ENCODE measurements at regions not wholly inside any gene's neighbourhood (a gene's known extent, or its start where the extent isn't known, plus 50 kb on each side); places are given as distances from the start of the nearest gene placed in this dataset.

DNA sequence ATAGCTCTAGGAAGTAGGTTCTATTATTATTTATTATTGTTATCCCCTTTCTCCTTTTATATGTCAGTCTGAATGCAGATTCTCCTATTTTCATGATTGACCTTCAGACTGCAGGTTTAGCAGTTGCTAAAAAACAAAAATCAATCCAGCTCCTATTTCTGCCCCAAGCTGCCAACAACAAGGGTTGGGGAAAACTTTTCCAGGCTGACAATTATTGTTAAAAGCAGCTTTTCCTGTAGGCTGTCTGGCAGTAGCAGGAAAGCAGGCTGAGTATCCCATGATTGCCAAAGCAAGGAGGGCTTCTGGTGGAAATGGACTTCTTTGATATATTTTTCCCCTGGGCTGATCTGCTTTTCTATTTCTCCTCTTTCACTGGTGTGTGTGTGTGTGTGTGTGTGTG is 78.0 kb upstream of the CTLA4 start:
- Histone ChIP-seq H3K4me1 (ENCODE audit: control insufficient read depth, insufficient read depth, low read length) (peaks cover 6% of the 10 kb centered on the region), H3K36me3 (ENCODE audit: control insufficient read depth, insufficient read depth, low read length) (no peaks in the 10 kb centered on the region), H3K27me3 (ENCODE audit: control insufficient read depth, insufficient read depth, low read length) (no peaks in the 10 kb centered on the region), H3K9ac (ENCODE audit: low read length) (no peak overlapping the region), H3K9me3 (ENCODE audit: control insufficient read depth, low read length) (no peaks in the 10 kb centered on the region), H3K4me3 (ENCODE audit: low read length) (no peak overlapping the region)

DNA sequence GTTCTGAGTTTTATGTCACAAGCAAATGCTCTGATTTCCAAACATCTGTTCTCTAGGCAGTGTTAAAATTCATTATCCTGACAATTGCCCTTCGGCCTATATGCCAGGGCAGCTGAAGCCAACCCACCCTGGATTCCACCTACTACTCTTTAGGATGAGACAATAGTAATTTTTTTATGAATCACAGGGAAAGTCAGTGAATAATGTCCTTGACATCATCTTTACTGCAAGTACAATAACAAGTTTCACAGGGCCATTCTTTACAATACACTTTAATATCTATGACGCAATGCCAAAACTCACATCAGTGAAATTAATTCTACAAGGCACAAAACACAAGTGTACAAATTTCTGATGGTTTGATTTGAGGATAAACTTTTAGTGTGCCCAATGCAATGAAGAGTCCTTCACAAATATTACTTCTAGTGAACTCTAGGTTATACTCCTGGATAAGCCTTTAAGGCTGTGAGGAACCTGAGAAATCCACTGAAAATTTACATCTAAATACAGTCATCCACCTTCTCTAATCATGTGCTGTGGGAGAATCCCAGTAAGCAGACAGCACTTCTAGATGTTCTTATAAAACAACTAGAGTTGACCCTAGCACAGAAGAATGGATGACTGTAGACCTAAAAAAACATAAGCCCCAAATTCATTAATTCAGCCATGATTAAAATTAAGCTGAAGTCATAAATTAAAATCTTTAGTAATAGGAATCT is 77.3 kb upstream of the CTLA4 start:
- H3K9me3 ChIP-seq (ENCODE audit: control insufficient read depth, low read length), result no peaks in the 10 kb centered on the region
- no peak overlapping the region for H3K4me3 ChIP-seq (ENCODE audit: low read length)
- no peaks in the 10 kb centered on the region for H3K27me3 ChIP-seq (ENCODE audit: control insufficient read depth, insufficient read depth, low read length)
- H3K36me3 ChIP-seq (ENCODE audit: control insufficient read depth, insufficient read depth, low read length), result no peaks in the 10 kb centered on the region
- no peak overlapping the region for H3K9ac ChIP-seq (ENCODE audit: low read length)
- H3K4me1 ChIP-seq (ENCODE audit: control insufficient read depth, insufficient read depth, low read length), result peaks cover 6% of the 10 kb centered on the region

DNA sequence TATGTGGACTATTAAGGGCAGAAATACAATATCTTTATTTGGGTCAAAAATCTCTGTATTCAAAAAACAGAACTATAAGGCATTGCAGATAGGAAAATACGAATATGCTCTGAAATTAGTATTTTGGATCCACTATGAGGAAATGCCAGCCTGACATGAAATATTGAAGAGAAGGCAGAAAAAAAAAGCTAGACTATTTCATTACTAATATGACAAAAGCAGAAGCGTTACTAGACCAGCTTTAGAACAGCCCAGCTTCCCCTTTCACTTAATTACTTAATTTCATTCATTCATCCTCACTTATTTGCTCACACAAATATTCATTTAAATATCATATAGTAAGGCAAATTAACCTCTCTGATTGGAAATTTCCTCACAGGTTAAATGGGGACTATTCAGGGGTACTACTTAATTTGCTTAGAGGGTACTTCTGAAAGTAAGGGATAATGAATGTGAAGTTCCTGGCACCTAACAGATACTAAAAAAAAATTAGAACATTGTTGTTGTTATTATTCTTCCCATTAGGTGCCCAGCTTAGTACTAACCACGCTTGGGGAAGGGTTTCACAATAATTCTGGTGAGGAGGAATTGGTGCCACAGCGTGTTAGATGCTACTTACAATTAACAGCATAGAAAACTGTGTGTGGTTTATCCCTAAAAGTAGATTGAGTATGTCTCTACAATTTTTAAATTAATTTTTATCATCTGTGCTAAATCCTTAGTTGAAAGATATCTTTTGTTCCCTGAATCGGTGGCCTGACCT is 71.1 kb upstream of the CTLA4 start:
- H3K9me3 ChIP-seq (ENCODE audit: control insufficient read depth, low read length), result no peaks in the 10 kb centered on the region
- H3K36me3 ChIP-seq (ENCODE audit: control insufficient read depth, insufficient read depth, low read length), result no peaks in the 10 kb centered on the region
- no peaks in the 10 kb centered on the region for H3K4me1 ChIP-seq (ENCODE audit: control insufficient read depth, insufficient read depth, low read length)

DNA sequence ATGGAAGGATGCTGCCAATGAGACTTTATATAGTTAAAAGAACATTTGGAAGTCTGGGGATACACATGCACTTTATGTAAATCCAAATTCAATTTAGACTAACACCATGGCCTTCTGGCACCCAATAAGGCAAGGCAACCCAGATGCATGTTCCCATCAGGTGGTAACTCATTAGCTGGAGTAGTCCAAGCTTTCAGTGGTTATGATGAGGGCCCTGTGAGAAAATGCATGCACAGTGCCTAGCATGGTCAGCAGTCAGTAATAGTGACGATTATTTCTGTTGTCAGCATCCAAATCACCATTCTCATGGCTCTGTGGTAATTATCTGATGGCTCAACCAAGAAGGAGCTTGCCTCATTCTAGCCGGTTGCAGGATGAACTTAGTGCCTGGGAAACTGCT is 70.3 kb upstream of the CTLA4 start:
- Histone ChIP-seq H3K36me3 (ENCODE audit: control insufficient read depth, insufficient read depth, low read length) (no peaks in the 10 kb centered on the region), H3K9me3 (ENCODE audit: control insufficient read depth, low read length) (no peaks in the 10 kb centered on the region), H3K4me1 (ENCODE audit: control insufficient read depth, insufficient read depth, low read length) (no peaks in the 10 kb centered on the region), H3K4me3 (ENCODE audit: low read length) (no peak overlapping the region), H3K27me3 (ENCODE audit: control insufficient read depth, insufficient read depth, low read length) (no peaks in the 10 kb centered on the region), H3K9ac (ENCODE audit: low read length) (no peak overlapping the region)

More for the DNA sequence above, 71.1 kb upstream of the CTLA4 start:
- Histone ChIP-seq H3K9ac (ENCODE audit: low read length) (no peak overlapping the region), H3K27me3 (ENCODE audit: control insufficient read depth, insufficient read depth, low read length) (no peaks in the 10 kb centered on the region), H3K4me3 (ENCODE audit: low read length) (no peak overlapping the region)

DNA sequence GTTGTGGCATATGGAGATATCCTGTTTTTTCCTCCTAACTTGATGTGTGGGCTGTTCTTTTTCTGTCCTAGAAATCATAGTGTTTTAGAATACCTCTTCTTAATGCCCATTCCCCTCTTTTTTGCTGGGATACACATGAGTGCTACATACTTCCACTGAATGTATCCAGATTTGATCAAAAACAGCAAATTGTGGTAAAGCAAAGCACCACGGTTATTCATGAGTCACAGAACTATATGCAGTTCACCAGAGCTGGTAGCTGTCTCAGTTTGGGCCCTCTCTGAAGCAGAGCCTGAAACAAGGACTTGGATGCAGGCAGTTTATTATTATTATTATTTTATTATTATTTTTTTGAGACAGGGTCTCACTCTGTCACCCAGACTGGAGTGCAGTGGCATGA is 69.9 kb upstream of the CTLA4 start:
- H3K9ac ChIP-seq (ENCODE audit: low read length), result no peak overlapping the region
- H3K4me3 ChIP-seq (ENCODE audit: low read length), result no peak overlapping the region
- H3K27me3 ChIP-seq (ENCODE audit: control insufficient read depth, insufficient read depth, low read length), result no peaks in the 10 kb centered on the region
- H3K4me1 ChIP-seq (ENCODE audit: control insufficient read depth, insufficient read depth, low read length), result no peaks in the 10 kb centered on the region
- no peaks in the 10 kb centered on the region for H3K9me3 ChIP-seq (ENCODE audit: control insufficient read depth, low read length)
- no peaks in the 10 kb centered on the region for H3K36me3 ChIP-seq (ENCODE audit: control insufficient read depth, insufficient read depth, low read length)

DNA sequence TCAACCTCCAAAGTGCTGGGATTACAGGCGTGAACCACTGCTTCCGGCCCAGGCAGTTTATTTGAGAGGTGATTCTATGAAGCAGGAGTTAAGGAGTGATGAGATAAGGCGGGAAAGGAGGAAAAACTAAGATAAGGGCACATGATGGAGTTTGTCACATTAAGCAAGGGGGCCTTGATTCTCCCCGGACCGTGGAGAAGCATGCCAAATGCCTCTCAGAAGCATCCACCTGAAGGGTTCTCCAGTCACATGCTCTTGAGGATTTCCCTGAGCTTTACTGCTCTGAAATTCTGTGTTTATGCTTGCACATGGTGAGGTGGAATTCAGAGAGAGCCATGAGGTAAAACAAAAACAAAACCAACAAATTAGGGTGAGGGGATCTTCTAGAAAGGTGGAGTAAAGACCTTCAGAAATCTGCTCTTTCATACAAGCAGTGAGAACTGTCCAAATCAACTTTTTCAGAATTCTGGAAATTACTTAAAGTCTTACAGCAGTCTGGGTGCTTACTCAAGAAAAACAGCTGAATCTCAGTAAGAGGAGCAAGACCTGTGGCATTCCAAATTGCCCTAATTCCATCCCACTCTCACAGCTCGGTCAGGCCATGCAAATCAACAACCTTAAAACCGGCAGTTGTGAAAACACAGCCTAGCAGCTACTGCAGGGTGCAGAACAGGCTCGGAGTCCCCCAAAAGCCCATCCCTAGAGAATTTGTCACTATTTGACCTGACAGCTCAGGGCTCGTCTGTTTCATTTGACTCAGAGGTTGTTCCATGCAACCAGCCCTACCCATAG is 69.1 kb upstream of the CTLA4 start:
- Histone ChIP-seq H3K4me3 (ENCODE audit: low read length) (no peak overlapping the region), H3K4me1 (ENCODE audit: control insufficient read depth, insufficient read depth, low read length) (no peaks in the 10 kb centered on the region), H3K36me3 (ENCODE audit: control insufficient read depth, insufficient read depth, low read length) (no peaks in the 10 kb centered on the region), H3K9ac (ENCODE audit: low read length) (no peak overlapping the region), H3K27me3 (ENCODE audit: control insufficient read depth, insufficient read depth, low read length) (no peaks in the 10 kb centered on the region), H3K9me3 (ENCODE audit: control insufficient read depth, low read length) (no peaks in the 10 kb centered on the region)

DNA sequence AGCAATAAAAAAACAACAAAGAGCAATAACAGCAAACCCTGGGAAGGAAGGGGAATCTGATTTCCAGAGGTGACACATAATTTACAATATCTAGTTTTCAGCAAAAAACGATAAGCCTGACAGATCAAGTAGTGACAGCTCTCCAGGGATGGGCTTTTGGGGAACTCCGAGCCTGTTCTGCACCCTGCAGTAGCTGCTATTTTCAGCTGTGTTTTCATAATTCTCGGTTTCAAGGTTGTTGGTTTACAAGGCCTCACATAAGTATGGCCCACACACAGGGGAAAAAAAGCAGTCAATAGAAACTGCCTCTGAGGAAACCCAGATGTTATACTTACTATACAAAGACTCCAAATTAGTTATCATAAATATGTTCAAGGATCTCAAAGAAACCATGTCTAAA is 67.7 kb upstream of the CTLA4 start:
- Histone ChIP-seq H3K9me3 (ENCODE audit: control insufficient read depth, low read length) (no peaks in the 10 kb centered on the region), H3K36me3 (ENCODE audit: control insufficient read depth, insufficient read depth, low read length) (no peaks in the 10 kb centered on the region), H3K27me3 (ENCODE audit: control insufficient read depth, insufficient read depth, low read length) (no peaks in the 10 kb centered on the region), H3K4me1 (ENCODE audit: control insufficient read depth, insufficient read depth, low read length) (no peaks in the 10 kb centered on the region), H3K4me3 (ENCODE audit: low read length) (no peak overlapping the region), H3K9ac (ENCODE audit: low read length) (no peak overlapping the region)

DNA sequence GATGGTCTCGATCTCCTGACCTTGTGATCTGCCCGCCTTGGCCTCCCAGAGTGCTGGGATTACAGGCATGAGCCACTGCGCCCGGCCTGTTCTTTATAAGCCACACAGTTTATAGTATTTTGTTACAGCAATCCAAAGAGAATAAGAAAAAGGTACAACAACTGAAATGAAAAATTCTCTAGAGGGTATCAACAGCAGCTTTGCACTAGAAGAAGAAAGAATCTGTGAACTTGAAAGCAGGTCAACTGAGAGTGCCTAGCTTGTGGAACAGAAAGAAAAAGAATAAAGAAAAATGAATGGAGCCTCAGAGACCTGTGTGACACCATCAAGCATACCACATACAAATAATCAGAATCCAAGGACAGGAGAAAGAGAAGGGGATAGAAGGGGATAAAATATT is 66.8 kb upstream of the CTLA4 start:
- Histone ChIP-seq H3K4me1 (ENCODE audit: control insufficient read depth, insufficient read depth, low read length) (no peaks in the 10 kb centered on the region), H3K9me3 (ENCODE audit: control insufficient read depth, low read length) (no peaks in the 10 kb centered on the region), H3K27me3 (ENCODE audit: control insufficient read depth, insufficient read depth, low read length) (no peaks in the 10 kb centered on the region), H3K9ac (ENCODE audit: low read length) (no peak overlapping the region), H3K4me3 (ENCODE audit: low read length) (no peak overlapping the region), H3K36me3 (ENCODE audit: control insufficient read depth, insufficient read depth, low read length) (no peaks in the 10 kb centered on the region)

DNA sequence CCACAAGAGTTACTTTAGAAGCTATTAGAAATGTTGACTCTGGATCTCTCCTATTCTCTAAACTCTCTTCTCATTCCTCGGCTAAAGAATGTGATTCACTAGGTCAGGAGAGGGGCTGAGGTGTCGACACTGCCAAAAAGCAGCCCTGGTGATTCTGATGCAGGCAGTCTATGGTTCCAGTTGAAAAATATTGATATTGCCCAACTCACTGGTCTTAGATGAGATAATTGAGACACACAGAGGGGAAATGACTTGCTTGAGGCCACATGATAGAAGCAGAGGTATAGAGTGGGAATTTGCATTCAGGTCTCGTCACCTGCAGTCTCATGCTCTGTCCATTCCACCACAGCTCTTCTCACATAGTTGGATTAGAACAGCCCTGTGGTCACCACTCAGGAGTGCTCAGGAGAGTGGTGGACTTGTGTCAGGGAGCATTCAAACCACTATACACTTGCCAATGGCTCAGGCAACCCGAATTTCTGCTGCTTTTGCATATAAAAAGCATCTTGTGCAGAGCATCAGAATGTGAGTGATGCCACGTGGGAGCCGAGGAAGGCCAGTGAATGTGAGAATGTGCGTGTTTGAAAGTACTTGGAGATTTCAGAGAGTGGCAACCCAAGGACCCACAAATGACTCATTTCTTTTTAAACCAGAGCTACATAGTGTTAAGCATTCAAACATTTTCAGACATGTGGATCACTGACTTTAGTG is 65.1 kb upstream of the CTLA4 start:
- Histone ChIP-seq H3K27me3 (ENCODE audit: control insufficient read depth, insufficient read depth, low read length) (no peaks in the 10 kb centered on the region), H3K4me3 (ENCODE audit: low read length) (no peak overlapping the region), H3K36me3 (ENCODE audit: control insufficient read depth, insufficient read depth, low read length) (no peaks in the 10 kb centered on the region), H3K9ac (ENCODE audit: low read length) (no peak overlapping the region), H3K4me1 (ENCODE audit: control insufficient read depth, insufficient read depth, low read length) (no peaks in the 10 kb centered on the region), H3K9me3 (ENCODE audit: control insufficient read depth, low read length) (no peaks in the 10 kb centered on the region)

DNA sequence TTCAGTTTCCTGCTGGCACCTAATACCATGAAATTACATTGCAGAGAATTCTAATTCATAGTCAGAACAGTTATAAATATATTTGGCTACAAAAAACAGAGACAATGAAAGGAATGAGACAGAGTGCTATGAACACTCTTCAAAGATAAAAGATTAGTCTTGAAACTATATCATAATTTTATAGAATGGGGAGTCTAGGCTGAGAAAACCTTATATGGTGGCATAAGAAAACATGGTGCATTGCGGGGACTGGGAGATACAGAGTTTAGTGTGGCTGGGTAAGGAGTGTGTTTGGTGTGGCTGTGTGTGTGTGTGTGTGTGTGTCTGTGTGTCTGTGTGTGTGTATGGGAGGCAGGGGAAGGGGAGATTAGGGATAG is 64.5 kb upstream of the CTLA4 start:
- Histone ChIP-seq H3K36me3 (ENCODE audit: control insufficient read depth, insufficient read depth, low read length) (no peaks in the 10 kb centered on the region), H3K27me3 (ENCODE audit: control insufficient read depth, insufficient read depth, low read length) (no peaks in the 10 kb centered on the region), H3K9me3 (ENCODE audit: control insufficient read depth, low read length) (no peaks in the 10 kb centered on the region), H3K9ac (ENCODE audit: low read length) (no peak overlapping the region), H3K4me1 (ENCODE audit: control insufficient read depth, insufficient read depth, low read length) (no peaks in the 10 kb centered on the region), H3K4me3 (ENCODE audit: low read length) (no peak overlapping the region)

DNA sequence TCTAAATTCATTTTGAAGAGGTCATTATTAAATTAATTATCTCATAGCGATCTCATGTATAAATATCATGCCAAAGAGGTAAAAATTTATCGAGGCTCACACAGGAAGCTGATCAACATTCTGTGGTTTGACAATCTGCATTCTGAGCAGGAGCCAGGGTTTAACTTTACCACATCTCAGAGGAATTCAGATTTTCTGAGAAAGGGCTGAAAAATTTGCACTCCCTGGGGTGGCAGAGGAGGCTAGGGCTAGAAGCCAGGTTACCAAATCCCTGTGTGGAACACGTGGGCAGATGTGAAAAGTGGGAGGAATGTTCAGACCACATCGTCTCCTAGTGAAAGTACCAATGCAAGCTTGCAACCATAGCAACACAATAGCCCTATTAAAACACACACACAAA is 63.5 kb upstream of the CTLA4 start:
- H3K36me3 ChIP-seq (ENCODE audit: control insufficient read depth, insufficient read depth, low read length), result no peaks in the 10 kb centered on the region
- H3K9me3 ChIP-seq (ENCODE audit: control insufficient read depth, low read length), result no peaks in the 10 kb centered on the region
- H3K4me3 ChIP-seq (ENCODE audit: low read length), result no peak overlapping the region
- H3K4me1 ChIP-seq (ENCODE audit: control insufficient read depth, insufficient read depth, low read length), result peaks cover 3% of the 10 kb centered on the region
- no peaks in the 10 kb centered on the region for H3K27me3 ChIP-seq (ENCODE audit: control insufficient read depth, insufficient read depth, low read length)
- H3K9ac ChIP-seq (ENCODE audit: low read length), result no peak overlapping the region

Measured in mucosa of stomach (tissue), 1 donor.